HEK293T (cell line): ENCODE measurements at regions not wholly inside any gene's neighbourhood (a gene's known extent, or its start where the extent isn't known, plus 50 kb on each side); places are given as distances from the start of the nearest gene placed in this dataset.

Source experiments
- ARNT ChIP-seq: fragments of 450-650 bp; IDR thresholded peaks from 2 replicates; pipeline ENCODE4 v1.6.1; 2017; ENCODE audit warnings: mild to moderate bottlenecking
- BHLHE40 ChIP-seq: fragments of 450-650 bp; IDR thresholded peaks from 2 replicates; pipeline ENCODE4 v1.6.1; 2016; ENCODE audit warnings: mild to moderate bottlenecking, moderate library complexity, borderline replicate concordance
- CTBP1 ChIP-seq: fragments of 450-650 bp; IDR thresholded peaks from 2 replicates; pipeline ENCODE4 v1.6.1; 2016; ENCODE audit warnings: borderline replicate concordance
- ELF4 ChIP-seq: fragments of 450-650 bp; IDR thresholded peaks from 2 replicates; pipeline ENCODE4 v1.6.1; 2017; ENCODE audit warnings: antibody characterized with exemption
- FOXA1 ChIP-seq: fragments of 450-650 bp; IDR thresholded peaks from 2 replicates; pipeline ENCODE4 v1.6.1; 2016; ENCODE audit warnings: mild to moderate bottlenecking
- FOXM1 ChIP-seq: fragments of 450-650 bp; IDR thresholded peaks from 2 replicates; pipeline ENCODE4 v1.6.1; 2017; ENCODE audit warnings: mild to moderate bottlenecking, borderline replicate concordance
- PKNOX1 ChIP-seq: fragments of 450-650 bp; IDR thresholded peaks from 2 replicates; pipeline ENCODE4 v1.6.1; 2016
- SP1 ChIP-seq: fragments of 450-650 bp; IDR thresholded peaks from 2 replicates; pipeline ENCODE4 v1.6.1; 2017
- ZNF384 ChIP-seq: fragments of 450-650 bp; IDR thresholded peaks from 2 replicates; pipeline ENCODE4 v1.6.1; 2016

- TF ChIP-seq PKNOX1, result no peak
- TF ChIP-seq ZNF384, result no peak
- TF ChIP-seq FOXA1, result no peak
- no peak for TF ChIP-seq FOXM1
- no peak for TF ChIP-seq CTBP1
- no peak for TF ChIP-seq ARNT
- no peak for TF ChIP-seq SP1
- TF ChIP-seq ELF4, result no peak
- TF ChIP-seq BHLHE40, result no peak
Measured at GRCh38 chr4:13957871-13958270, 330.3 kb upstream of the BOD1L1 start.
